PC-9 (cell line): ENCODE measurements at regions not wholly inside any gene's neighbourhood (a gene's known extent, or its start where the extent isn't known, plus 50 kb on each side); places are given as distances from the start of the nearest gene placed in this dataset.

ENCODE experiments used
- CTCF ChIP-seq: fragments of 200-600 bp; sonication (generic); conservative IDR thresholded peaks from 2 replicates; pipeline ENCODE4 v1.6.1; 2017; ENCODE audit warnings: mixed run types, antibody characterized with exemption, mild to moderate bottlenecking, moderate library complexity
- EZH2 ChIP-seq: fragments of 200-600 bp; sonication (generic); IDR thresholded peaks from 2 replicates; pipeline ENCODE4 v1.8.0; 2017; ENCODE audit warnings: antibody characterized with exemption, low read depth

- TF ChIP-seq CTCF: no peak
- TF ChIP-seq EZH2: no peak
Observed at GRCh38 chr21:24260751-24261150, 1346.5 kb downstream of the MRPL39 start.
